ENCODE measurements at regions not wholly inside any gene's neighbourhood (a gene's known extent, or its start where the extent isn't known, plus 50 kb on each side); places are given as distances from the start of the nearest gene placed in this dataset.

DNA sequence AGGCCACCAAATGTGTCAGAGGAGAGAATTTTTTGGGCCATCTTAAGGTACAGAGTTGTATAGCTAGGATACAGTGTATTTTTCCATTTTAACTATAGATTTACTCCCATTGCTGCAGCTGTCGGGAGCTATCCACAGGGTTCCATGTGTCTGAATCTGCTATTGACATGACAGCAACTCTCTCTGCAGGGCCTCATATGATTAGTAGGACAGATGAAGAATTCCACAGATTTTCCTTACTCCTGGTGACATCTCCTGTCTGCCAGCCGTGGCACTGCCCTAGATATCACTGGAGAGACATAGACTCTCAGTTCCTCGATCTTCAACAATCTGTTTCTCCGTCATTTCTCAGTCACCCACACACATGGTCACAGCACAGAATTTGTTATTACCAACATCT, 86.5 kb downstream of the SPCS3 start:
- Histone ChIP-seq H3K27ac (ENCODE audit: low read depth, low read length) (no peak overlapping the region), H3K4me1 (ENCODE audit: control insufficient read depth, insufficient read depth, low read length) (no peaks in the 10 kb centered on the region)
- TF ChIP-seq, protein P1, sequence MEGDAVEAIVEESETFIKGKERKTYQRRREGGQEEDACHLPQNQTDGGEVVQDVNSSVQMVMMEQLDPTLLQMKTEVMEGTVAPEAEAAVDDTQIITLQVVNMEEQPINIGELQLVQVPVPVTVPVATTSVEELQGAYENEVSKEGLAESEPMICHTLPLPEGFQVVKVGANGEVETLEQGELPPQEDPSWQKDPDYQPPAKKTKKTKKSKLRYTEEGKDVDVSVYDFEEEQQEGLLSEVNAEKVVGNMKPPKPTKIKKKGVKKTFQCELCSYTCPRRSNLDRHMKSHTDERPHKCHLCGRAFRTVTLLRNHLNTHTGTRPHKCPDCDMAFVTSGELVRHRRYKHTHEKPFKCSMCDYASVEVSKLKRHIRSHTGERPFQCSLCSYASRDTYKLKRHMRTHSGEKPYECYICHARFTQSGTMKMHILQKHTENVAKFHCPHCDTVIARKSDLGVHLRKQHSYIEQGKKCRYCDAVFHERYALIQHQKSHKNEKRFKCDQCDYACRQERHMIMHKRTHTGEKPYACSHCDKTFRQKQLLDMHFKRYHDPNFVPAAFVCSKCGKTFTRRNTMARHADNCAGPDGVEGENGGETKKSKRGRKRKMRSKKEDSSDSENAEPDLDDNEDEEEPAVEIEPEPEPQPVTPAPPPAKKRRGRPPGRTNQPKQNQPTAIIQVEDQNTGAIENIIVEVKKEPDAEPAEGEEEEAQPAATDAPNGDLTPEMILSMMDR (conservative IDR thresholded peaks at IDR 0.05): no peak

DNA sequence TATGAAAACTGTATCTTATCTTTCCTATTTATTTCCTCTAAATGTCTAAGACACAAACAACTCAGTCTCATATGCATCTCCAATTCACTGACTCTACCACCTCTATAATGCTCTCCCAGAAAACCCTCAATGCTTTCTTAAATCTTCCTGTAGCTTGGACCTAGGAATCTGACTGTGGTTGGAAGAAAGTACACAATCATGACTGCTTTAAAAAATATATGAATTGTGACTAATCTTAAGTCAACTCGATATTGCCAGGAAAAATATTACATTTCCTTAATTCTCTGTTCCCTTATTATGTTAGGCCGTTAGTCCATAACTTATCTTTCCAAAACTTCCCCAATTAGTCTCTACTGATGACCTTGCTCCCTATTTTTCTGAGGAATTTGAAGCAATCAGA, 87.0 kb downstream of the SPCS3 start:
- TF ChIP-seq, protein P1 (conservative IDR thresholded peaks at IDR 0.05): no peak
- no peak overlapping the region for H3K4me3 ChIP-seq (ENCODE audit: low read length)
- Mint-ChIP-seq H3K9me3 (no peaks in the 10 kb centered on the region), H3K4me3 (no peak overlapping the region), H3K27ac (no peak overlapping the region), H3K4me1 (no peaks in the 10 kb centered on the region), H3K27me3 (ENCODE audit: insufficient read depth) (no peaks in the 10 kb centered on the region), H3K36me3 (ENCODE audit: low read depth) (no peaks in the 10 kb centered on the region)
- no peaks in the 10 kb centered on the region for H3K9me3 ChIP-seq (ENCODE audit: control insufficient read depth, low read length)
- no peaks in the 10 kb centered on the region for H3K4me1 ChIP-seq (ENCODE audit: control insufficient read depth, insufficient read depth, low read length)
- 87% methylated on average over 2 of the region's 2 CpGs; no CpG with 5 or more reads in 1 of the 2 experiments for WGBS, 2 experiments (ENCODE audit: insufficient coverage in 1 of 2, insufficient read length in 1 of 2)
- no peaks in the 10 kb centered on the region for H3K36me3 ChIP-seq (ENCODE audit: control insufficient read depth, insufficient read depth, low read length)
- no peaks in the 10 kb centered on the region for H3K27me3 ChIP-seq (ENCODE audit: control insufficient read depth, insufficient read depth, low read length, poor library complexity, severe bottlenecking)
- H3K9ac ChIP-seq (ENCODE audit: extremely low read depth, low read length, poor library complexity, severe bottlenecking): no peak overlapping the region
- DNase-seq: no peak
- H3K27ac ChIP-seq (ENCODE audit: low read depth, low read length): no peak overlapping the region

More for the DNA sequence above, 86.5 kb downstream of the SPCS3 start:
- 87 to 93% methylated on average over 4 of the region's 4 CpGs for WGBS, 2 experiments (ENCODE audit: insufficient coverage in 1 of 2, insufficient read length in 1 of 2)
- H3K9me3 ChIP-seq (ENCODE audit: control insufficient read depth, low read length): no peaks in the 10 kb centered on the region
- no peaks in the 10 kb centered on the region for H3K36me3 ChIP-seq (ENCODE audit: control insufficient read depth, insufficient read depth, low read length)
- Mint-ChIP-seq H3K4me1 (no peaks in the 10 kb centered on the region), H3K36me3 (ENCODE audit: low read depth) (no peaks in the 10 kb centered on the region), H3K4me3 (no peak overlapping the region), H3K9me3 (no peaks in the 10 kb centered on the region), H3K27me3 (ENCODE audit: insufficient read depth) (no peaks in the 10 kb centered on the region), H3K27ac (no peak overlapping the region)
- no peak overlapping the region for H3K9ac ChIP-seq (ENCODE audit: extremely low read depth, low read length, poor library complexity, severe bottlenecking)
- DNase-seq: no peak
- no peaks in the 10 kb centered on the region for H3K27me3 ChIP-seq (ENCODE audit: control insufficient read depth, insufficient read depth, low read length, poor library complexity, severe bottlenecking)
- H3K4me3 ChIP-seq (ENCODE audit: low read length): no peak overlapping the region

DNA sequence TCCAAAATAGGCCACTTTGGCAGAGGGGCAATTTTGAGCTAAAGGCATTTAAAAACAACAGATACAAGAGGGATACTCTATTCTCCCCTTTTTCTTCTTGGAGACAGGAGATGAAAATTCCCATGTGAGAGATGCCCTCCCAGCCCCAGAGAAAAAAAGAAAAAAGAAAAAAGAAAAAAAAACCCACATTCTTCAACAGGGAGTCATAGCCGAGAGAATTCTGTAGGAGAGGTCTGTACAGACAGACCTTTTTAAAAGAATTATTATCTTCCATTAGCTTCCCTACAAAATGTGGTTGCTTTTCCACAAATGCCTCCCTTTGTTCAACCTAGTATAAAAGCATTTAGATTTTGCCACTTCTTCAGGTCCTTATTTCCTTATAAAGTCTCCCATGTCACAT, 89.9 kb downstream of the SPCS3 start:
- Mint-ChIP-seq H3K4me3 (no peak overlapping the region), H3K36me3 (ENCODE audit: low read depth) (no peaks in the 10 kb centered on the region), H3K9me3 (no peaks in the 10 kb centered on the region), H3K4me1 (no peaks in the 10 kb centered on the region), H3K27ac (no peak overlapping the region), H3K27me3 (ENCODE audit: insufficient read depth) (no peaks in the 10 kb centered on the region)
- no peaks in the 10 kb centered on the region for H3K4me1 ChIP-seq (ENCODE audit: control insufficient read depth, insufficient read depth, low read length)
- no peak for DNase-seq
- WGBS, 2 experiments (ENCODE audit: insufficient coverage in 1 of 2, insufficient read length in 1 of 2): 93% methylated on average over 1 of the region's 1 CpG; no CpG with 5 or more reads in 1 of the 2 experiments
- no peaks in the 10 kb centered on the region for H3K36me3 ChIP-seq (ENCODE audit: control insufficient read depth, insufficient read depth, low read length)
- TF ChIP-seq, protein P1 (conservative IDR thresholded peaks at IDR 0.05): no peak
- H3K27me3 ChIP-seq (ENCODE audit: control insufficient read depth, insufficient read depth, low read length, poor library complexity, severe bottlenecking): no peaks in the 10 kb centered on the region
- H3K4me3 ChIP-seq (ENCODE audit: low read length): no peak overlapping the region
- no peaks in the 10 kb centered on the region for H3K9me3 ChIP-seq (ENCODE audit: control insufficient read depth, low read length)
- H3K27ac ChIP-seq (ENCODE audit: low read depth, low read length): no peak overlapping the region
- H3K9ac ChIP-seq (ENCODE audit: extremely low read depth, low read length, poor library complexity, severe bottlenecking): no peak overlapping the region
